Activated CD4-positive, alpha-beta memory T cell treated with anti-CD3 and anti-CD28 coated beads, Interleukin-2, amount 10 ng/mL, durations not matched to agents 7 days and 5 days (primary cell): ENCODE measurements at regions not wholly inside any gene's neighbourhood (a gene's known extent, or its start where the extent isn't known, plus 50 kb on each side); places are given as distances from the start of the nearest gene placed in this dataset.

Experiments used
- CTCF ChIA-PET: fragments of 350-600 bp; sonication (Branson Sonifier 250); formaldehyde crosslinking; loops from one replicate; lab custom pipeline; 2021; ENCODE audit warnings: antibody characterized with exemption, inconsistent platforms; lab: Charles Lee
- POLR2A ChIA-PET: fragments of 350-600 bp; sonication (Branson Sonifier 250); formaldehyde crosslinking; loops from one replicate; lab custom pipeline; 2021; ENCODE audit warnings: antibody characterized with exemption; lab: Charles Lee
- DNase-seq: peaks from one replicate; pipeline ENCODE4 v3.0.0-alpha.2; 2020
- H3K27ac Mint-ChIP-seq: one replicate; pipeline ENCODE4 v1.8.0; 2021; ENCODE audit warnings: mild to moderate bottlenecking, mixed read lengths
- H3K27me3 Mint-ChIP-seq: one replicate; pipeline ENCODE4 v1.8.0; 2021; ENCODE audit warnings: mixed read lengths
- H3K36me3 Mint-ChIP-seq: one replicate; pipeline ENCODE4 v1.8.0; 2021; ENCODE audit warnings: low read depth, mixed read lengths
- H3K4me1 Mint-ChIP-seq: one replicate; pipeline ENCODE4 v1.8.0; 2021; ENCODE audit warnings: mixed read lengths
- H3K4me3 Mint-ChIP-seq: one replicate; pipeline ENCODE4 v1.8.0; 2021; ENCODE audit warnings: mild to moderate bottlenecking, mixed read lengths
- H3K9me3 Mint-ChIP-seq: one replicate; pipeline ENCODE4 v1.8.0; 2021; ENCODE audit warnings: mixed read lengths

- no peak for DNase-seq
- Mint-ChIP-seq H3K36me3 (no peaks in the 10 kb centered on the region), H3K27ac (no peak overlapping the region), H3K27me3 (no peaks in the 10 kb centered on the region), H3K4me1 (no peaks in the 10 kb centered on the region), H3K4me3 (no peak overlapping the region), H3K9me3 (peaks cover 2% of the 10 kb centered on the region)
- POLR2A ChIA-PET, result no interaction called here
- CTCF ChIA-PET, result no interaction called here
Observed at GRCh38 chr7:79593866-79594301, 140.4 kb upstream of the MAGI2 start.

DNA sequence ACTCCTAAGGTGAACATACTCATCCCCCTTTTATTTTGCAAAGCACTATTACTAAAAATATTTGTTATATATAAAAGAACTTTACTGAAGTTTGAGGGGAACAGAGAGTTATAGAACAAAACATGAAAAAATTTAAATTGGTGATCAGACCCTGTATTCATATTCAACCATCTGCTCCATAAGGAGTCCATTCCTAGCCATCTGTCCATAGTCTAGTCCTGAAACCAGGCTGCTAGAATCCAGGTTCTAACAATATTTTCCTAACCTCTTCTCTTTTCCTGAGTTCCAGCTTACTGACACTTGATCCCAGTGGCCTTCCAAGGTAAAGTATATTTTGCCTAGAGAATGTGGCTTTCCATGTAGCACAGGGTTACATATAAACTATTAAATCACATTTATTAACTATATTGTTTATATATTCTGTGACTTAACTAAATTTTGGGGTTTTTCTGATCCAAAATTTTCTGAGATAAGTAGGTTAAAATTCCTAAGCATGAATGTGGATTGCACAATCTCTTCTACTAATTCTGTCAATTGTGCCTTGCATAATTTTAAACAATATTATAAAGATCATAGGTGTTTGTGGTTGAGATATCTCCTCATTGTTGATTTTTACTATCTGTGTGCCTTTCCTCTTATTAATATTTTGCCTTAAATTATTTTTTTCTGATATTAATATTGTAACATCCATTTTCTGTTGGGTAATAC, 137.6 kb upstream of the MAGI2 start:
- no peaks in the 10 kb centered on the region for H3K27me3 Mint-ChIP-seq
- no peaks in the 10 kb centered on the region for H3K36me3 Mint-ChIP-seq
- H3K27ac Mint-ChIP-seq, result no peak overlapping the region
- ChIA-PET POLR2A (no interaction called here), CTCF (no interaction called here)
- H3K4me1 Mint-ChIP-seq, result no peaks in the 10 kb centered on the region
- H3K4me3 Mint-ChIP-seq, result no peak overlapping the region
- peaks cover 2% of the 10 kb centered on the region for H3K9me3 Mint-ChIP-seq
- DNase-seq, result no peak

DNA sequence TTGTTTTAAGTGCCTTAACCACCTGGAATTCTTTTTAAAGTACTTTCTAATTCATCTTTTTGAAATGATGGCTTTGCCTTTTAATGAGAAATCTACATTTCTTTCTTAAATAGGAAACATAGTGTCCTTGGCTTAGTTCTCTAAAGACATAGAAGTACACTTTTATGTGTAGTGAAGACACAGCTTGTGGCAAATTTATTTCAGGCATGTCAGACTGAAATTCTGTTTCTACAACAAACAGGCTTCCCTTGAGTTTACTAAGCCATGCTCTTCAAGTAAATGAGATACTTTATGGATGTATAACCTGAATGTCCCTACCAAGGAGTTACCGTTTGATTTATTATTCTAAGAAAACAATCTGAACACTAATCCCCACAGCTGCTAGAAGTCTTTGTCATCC, 136.9 kb upstream of the MAGI2 start:
- Mint-ChIP-seq H3K27me3 (no peaks in the 10 kb centered on the region), H3K4me3 (no peak overlapping the region), H3K9me3 (peaks cover 2% of the 10 kb centered on the region), H3K27ac (no peak overlapping the region), H3K36me3 (no peaks in the 10 kb centered on the region), H3K4me1 (no peaks in the 10 kb centered on the region)
- ChIA-PET POLR2A (no interaction called here), CTCF (no interaction called here)
- no peak for DNase-seq

GRCh38 chr7:79570903-79571302, 117.4 kb upstream of the MAGI2 start:
- POLR2A ChIA-PET, result no interaction called here
- Mint-ChIP-seq H3K36me3 (no peaks in the 10 kb centered on the region), H3K27me3 (no peaks in the 10 kb centered on the region), H3K27ac (no peak overlapping the region), H3K4me1 (no peaks in the 10 kb centered on the region), H3K4me3 (no peak overlapping the region), H3K9me3 (peaks cover 5% of the 10 kb centered on the region)
- CTCF ChIA-PET, result no interaction called here
- no peak for DNase-seq

GRCh38 chr7:79563821-79564522, 110.5 kb upstream of the MAGI2 start:
- no peak for DNase-seq
- Mint-ChIP-seq H3K36me3 (no peaks in the 10 kb centered on the region), H3K4me1 (no peaks in the 10 kb centered on the region), H3K9me3 (peaks cover 7% of the 10 kb centered on the region), H3K4me3 (no peak overlapping the region), H3K27ac (no peak overlapping the region), H3K27me3 (no peaks in the 10 kb centered on the region)
- ChIA-PET POLR2A (no interaction called here), CTCF (no interaction called here)

DNA sequence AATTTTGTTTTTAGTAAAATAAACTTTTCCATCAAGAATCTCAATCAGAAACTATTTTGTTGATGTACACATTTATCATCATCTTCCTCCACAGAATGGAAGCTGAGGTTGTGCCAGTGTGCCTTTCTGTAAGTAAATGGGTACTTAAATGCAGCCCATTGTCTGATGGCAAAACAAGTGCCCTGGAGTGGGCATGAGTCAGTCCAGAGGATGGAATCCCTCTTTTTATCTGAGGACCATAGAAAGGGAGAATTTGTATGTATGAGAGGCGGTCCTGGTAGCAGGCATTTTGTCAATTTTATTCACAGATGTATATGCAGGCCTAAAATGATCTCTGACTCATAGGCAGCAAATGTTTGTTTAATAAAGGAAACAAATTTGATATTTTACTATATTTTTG, 102.1 kb upstream of the MAGI2 start:
- ChIA-PET POLR2A (no interaction called here), CTCF (no interaction called here)
- no peak for DNase-seq

DNA sequence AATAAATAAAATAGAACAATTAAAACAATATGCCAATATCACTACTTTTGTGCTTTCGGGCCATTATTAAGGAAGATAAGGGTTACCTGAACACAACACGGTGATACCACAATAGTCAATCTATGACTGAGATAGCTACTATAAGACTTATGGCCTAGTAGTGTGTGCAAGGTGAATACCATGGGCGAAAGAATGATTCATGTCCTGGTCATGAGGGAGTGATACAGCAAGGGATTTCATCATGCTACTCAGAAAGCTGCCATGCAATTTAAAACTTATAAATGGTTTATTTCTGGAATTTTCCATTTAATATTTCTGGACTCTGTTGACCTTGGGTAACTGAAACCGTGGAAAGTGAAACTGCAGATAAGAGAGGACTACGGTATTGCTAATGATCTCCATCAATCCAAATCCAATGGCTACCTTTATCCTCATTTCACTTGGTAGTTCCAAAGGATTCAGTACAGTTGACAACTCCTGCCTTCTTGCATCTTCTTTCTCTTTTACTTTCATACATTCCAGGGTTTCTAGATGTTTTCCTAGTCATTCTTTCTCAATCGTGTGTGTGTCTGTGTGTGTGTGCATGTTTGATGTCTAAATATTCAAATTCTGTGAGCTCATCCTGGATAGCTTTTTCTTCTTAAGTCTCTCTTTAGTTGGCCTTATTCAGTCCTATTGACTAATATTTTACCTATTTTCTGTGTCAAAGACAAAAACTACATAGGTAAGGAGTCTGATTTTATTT, 100.5 kb upstream of the MAGI2 start:
- Mint-ChIP-seq H3K9me3 (peaks cover 4% of the 10 kb centered on the region), H3K36me3 (no peaks in the 10 kb centered on the region), H3K27ac (no peak overlapping the region), H3K27me3 (no peaks in the 10 kb centered on the region), H3K4me3 (no peak overlapping the region), H3K4me1 (no peaks in the 10 kb centered on the region)
- ChIA-PET CTCF (no interaction called here), POLR2A (no interaction called here)
- no peak for DNase-seq

More for the DNA sequence above, 102.1 kb upstream of the MAGI2 start:
- no peaks in the 10 kb centered on the region for H3K27me3 Mint-ChIP-seq
- no peak overlapping the region for H3K27ac Mint-ChIP-seq
- no peaks in the 10 kb centered on the region for H3K4me1 Mint-ChIP-seq
- H3K9me3 Mint-ChIP-seq, result peaks cover 4% of the 10 kb centered on the region
- H3K36me3 Mint-ChIP-seq, result no peaks in the 10 kb centered on the region
- H3K4me3 Mint-ChIP-seq, result no peak overlapping the region

DNA sequence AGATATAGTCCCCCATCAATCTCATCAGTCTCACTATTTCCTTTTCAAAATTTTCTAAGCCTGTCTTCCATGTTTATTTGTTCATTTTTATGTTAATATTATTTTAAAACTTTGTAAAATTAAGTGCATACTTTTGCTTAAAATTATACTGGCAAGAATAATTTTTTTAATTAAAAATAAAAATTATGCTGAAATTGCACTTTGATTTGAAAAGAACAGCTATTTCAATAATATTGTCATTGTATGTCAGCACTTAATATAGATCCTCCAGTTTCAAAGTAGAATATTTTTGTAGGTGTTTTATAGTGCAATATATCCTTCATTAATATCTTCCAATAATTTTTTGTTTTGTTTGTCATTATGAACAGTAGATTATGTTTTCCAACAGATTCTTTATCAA, 99.0 kb upstream of the MAGI2 start:
- H3K27me3 Mint-ChIP-seq, result no peaks in the 10 kb centered on the region
- peaks cover 7% of the 10 kb centered on the region for H3K9me3 Mint-ChIP-seq
- CTCF ChIA-PET, result no interaction called here
- no peak overlapping the region for H3K4me3 Mint-ChIP-seq
- no peaks in the 10 kb centered on the region for H3K4me1 Mint-ChIP-seq
- no peak for DNase-seq
- no peaks in the 10 kb centered on the region for H3K36me3 Mint-ChIP-seq
- POLR2A ChIA-PET, result no interaction called here
- H3K27ac Mint-ChIP-seq, result no peak overlapping the region

- no peak overlapping the region for H3K27ac Mint-ChIP-seq
- H3K27me3 Mint-ChIP-seq, result no peaks in the 10 kb centered on the region
- no peaks in the 10 kb centered on the region for H3K4me1 Mint-ChIP-seq
- no peak for DNase-seq
- ChIA-PET CTCF (no interaction called here), POLR2A (no interaction called here)
- no peaks in the 10 kb centered on the region for H3K36me3 Mint-ChIP-seq
- H3K9me3 Mint-ChIP-seq, result peaks cover 5% of the 10 kb centered on the region
- H3K4me3 Mint-ChIP-seq, result no peak overlapping the region
Observed at GRCh38 chr7:79548727-79549126, 95.3 kb upstream of the MAGI2 start.

GRCh38 chr7:79547132-79547531, 93.7 kb upstream of the MAGI2 start:
- no peak overlapping the region for H3K27ac Mint-ChIP-seq
- no peak for DNase-seq
- CTCF ChIA-PET, result no interaction called here
- no peaks in the 10 kb centered on the region for H3K4me1 Mint-ChIP-seq
- POLR2A ChIA-PET, result no interaction called here
- H3K4me3 Mint-ChIP-seq, result no peak overlapping the region
- peaks cover 5% of the 10 kb centered on the region for H3K9me3 Mint-ChIP-seq
- H3K27me3 Mint-ChIP-seq, result no peaks in the 10 kb centered on the region
- H3K36me3 Mint-ChIP-seq, result no peaks in the 10 kb centered on the region

DNA sequence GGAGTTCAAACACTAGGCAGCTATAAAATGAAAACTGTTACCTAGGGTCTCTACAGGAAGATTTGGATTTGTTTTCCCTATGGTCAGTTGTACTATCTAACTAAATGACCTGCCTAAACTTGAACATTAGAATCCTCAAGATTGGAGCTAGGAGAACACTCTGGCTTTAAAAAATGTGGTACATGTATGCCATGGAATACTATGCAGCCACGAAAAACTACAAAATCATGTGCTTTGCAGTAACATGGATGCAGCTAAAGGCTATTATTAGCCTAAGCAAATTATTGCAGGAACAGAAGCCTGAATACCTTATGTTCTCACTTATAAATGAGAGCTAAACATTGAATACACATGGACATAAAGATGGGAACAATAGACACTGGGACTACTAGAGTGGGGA, 87.1 kb upstream of the MAGI2 start:
- no peaks in the 10 kb centered on the region for H3K4me1 Mint-ChIP-seq
- H3K36me3 Mint-ChIP-seq, result no peaks in the 10 kb centered on the region
- H3K27ac Mint-ChIP-seq, result no peak overlapping the region
- no peak for DNase-seq
- ChIA-PET CTCF (no interaction called here), POLR2A (no interaction called here)
- H3K4me3 Mint-ChIP-seq, result no peak overlapping the region
- no peaks in the 10 kb centered on the region for H3K27me3 Mint-ChIP-seq
- peaks cover 4% of the 10 kb centered on the region for H3K9me3 Mint-ChIP-seq

DNA sequence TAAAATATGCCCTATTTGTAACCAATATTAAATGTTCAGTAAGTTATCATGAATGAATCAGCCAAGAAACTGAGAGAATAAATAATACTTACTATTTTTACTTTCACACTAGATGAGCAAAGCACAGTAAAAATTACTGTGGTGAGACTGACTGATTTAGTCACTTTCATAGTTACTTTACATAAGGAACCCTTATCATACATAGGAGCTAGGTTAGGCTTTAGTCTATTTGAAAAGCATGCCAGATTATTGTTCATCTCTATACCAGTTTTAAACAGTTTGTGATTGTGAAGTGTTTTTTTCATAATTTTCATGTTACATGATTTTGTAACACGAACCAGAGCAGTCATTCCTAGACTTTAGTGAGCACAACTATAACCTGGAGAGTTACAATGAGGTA, 80.7 kb upstream of the MAGI2 start:
- Mint-ChIP-seq H3K4me1 (no peaks in the 10 kb centered on the region), H3K27me3 (no peaks in the 10 kb centered on the region), H3K36me3 (no peaks in the 10 kb centered on the region), H3K4me3 (no peak overlapping the region), H3K27ac (no peak overlapping the region), H3K9me3 (peaks cover 4% of the 10 kb centered on the region)
- POLR2A ChIA-PET, result no interaction called here
- no peak for DNase-seq
- CTCF ChIA-PET, result no interaction called here

DNA sequence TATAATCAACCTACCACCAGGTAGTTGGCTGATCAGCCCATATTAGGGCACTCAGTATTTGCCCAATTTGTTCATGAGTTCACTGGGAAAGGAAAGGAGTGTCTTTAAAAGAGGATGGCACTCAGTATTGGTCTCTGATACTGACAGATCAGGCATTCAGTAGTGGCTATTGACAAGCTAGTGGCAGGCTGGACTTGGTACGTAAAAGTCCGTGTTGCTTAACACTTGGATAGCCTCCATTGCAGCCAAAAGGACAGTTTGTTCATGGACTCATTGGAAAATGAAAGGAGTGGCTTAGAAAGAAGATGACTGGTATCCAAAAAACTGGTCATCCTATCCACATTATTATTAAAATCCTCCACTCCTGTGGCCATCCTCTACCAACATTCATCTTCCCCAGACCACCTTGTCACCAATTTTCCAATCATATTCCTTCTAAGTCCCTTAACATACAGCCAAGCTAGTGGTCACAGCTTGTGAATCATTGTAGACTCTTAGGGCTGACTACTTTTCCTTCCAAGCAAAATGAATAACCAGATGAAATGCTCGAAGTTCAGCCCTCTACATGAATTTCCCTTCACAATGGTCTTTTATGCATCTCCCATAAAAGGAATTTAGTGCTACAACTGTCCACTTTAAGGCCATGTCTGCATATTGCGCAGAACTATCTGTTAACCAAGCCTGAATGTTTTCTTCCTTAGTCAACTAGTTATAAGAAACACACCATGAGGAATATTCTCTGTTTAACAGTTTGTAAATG, 78.6 kb upstream of the MAGI2 start:
- H3K27me3 Mint-ChIP-seq, result no peaks in the 10 kb centered on the region
- POLR2A ChIA-PET, result no interaction called here
- H3K4me1 Mint-ChIP-seq, result no peaks in the 10 kb centered on the region

More for the DNA sequence above, 78.6 kb upstream of the MAGI2 start:
- no peak for DNase-seq
- no peaks in the 10 kb centered on the region for H3K36me3 Mint-ChIP-seq
- H3K27ac Mint-ChIP-seq, result no peak overlapping the region
- H3K4me3 Mint-ChIP-seq, result no peak overlapping the region
- peaks cover 2% of the 10 kb centered on the region for H3K9me3 Mint-ChIP-seq
- CTCF ChIA-PET, result no interaction called here
